ENCODE measurements at regions not wholly inside any gene's neighbourhood (a gene's known extent, or its start where the extent isn't known, plus 50 kb on each side); places are given as distances from the start of the nearest gene placed in this dataset.

DNA sequence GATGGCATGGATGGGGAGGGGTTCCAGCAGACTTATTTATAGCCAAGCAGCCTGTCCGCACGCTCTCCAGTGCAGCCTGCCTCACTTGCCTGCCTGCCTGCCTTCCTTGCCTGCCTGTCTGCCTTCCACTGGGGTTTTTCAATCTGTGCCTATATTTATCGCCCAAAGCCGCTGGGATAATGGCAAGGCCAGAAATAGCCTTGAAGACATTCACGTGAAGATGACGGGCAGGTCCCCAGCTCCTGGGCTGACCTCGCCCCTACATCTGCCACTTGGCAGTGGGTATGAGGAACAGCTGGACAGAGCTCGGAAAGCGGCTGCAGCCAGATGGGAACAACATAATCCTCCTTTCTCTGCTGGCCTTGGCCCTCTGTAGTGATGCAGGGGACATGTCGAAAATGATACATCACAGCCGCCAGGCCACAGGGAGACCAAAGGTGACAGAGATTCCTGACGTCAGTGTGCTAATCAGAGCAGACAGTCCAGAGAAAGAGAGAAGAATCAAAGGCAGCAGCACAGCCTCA lies 53.3 kb downstream of the PITPNM2 start:
- no peaks in the 10 kb centered on the region for H3K79me2 ChIP-seq (ENCODE audit: insufficient read depth, low read length)
- H3K4me1 ChIP-seq (ENCODE audit: control insufficient read depth in 1 of 2, insufficient read depth in 2 of 2, low read length in 2 of 2): peaks cover 22 to 31% of the 10 kb centered on the region in 2 experiments
- RAD21 ChIA-PET (ENCODE audit: low non-redundant PET in 1 of 2, low total read pairs in 2 of 2, uncharacterized antibody in 2 of 2, unreplicated experiment in 2 of 2): no interaction called here
- no peak for TF ChIP-seq ELF1 (IDR thresholded peaks at IDR 0.05; ENCODE audit: borderline replicate concordance, low read depth)
- TF ChIP-seq CBX3 (IDR thresholded peaks at IDR 0.05; ENCODE audit: low read depth): no peak
- TF ChIP-seq, protein P1, sequence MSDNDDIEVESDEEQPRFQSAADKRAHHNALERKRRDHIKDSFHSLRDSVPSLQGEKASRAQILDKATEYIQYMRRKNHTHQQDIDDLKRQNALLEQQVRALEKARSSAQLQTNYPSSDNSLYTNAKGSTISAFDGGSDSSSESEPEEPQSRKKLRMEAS (IDR thresholded peaks at IDR 0.05): no peak
- no peak for TF ChIP-seq EGR1 (IDR thresholded peaks at IDR 0.05; ENCODE audit: low read depth)
- no peak for TF ChIP-seq SP1 (IDR thresholded peaks at IDR 0.05; ENCODE audit: low read depth)
- TF ChIP-seq POLR2A (IDR thresholded peaks at IDR 0.05; ENCODE audit: borderline replicate concordance, extremely low read depth, insufficient read depth, insufficient read length): no peak
- no peak for TF ChIP-seq SIN3A (IDR thresholded peaks at IDR 0.05; ENCODE audit: low read depth)
- TF ChIP-seq ZNF274 (IDR thresholded peaks at IDR 0.05; ENCODE audit: low read depth, low read length): no peak
- TF ChIP-seq YY1 (IDR thresholded peaks at IDR 0.05; ENCODE audit: extremely low read depth, insufficient replicate concordance, low read depth, low read length): no peak
- TF ChIP-seq ZFX (IDR thresholded peaks at IDR 0.05): no peak
- no peak for TF ChIP-seq CEBPB (IDR thresholded peaks at IDR 0.05; ENCODE audit: low read depth)
- no peak for TF ChIP-seq EZH2phosphoT487 (IDR thresholded peaks at IDR 0.05; ENCODE audit: borderline replicate concordance)
- TF ChIP-seq, protein P2, sequence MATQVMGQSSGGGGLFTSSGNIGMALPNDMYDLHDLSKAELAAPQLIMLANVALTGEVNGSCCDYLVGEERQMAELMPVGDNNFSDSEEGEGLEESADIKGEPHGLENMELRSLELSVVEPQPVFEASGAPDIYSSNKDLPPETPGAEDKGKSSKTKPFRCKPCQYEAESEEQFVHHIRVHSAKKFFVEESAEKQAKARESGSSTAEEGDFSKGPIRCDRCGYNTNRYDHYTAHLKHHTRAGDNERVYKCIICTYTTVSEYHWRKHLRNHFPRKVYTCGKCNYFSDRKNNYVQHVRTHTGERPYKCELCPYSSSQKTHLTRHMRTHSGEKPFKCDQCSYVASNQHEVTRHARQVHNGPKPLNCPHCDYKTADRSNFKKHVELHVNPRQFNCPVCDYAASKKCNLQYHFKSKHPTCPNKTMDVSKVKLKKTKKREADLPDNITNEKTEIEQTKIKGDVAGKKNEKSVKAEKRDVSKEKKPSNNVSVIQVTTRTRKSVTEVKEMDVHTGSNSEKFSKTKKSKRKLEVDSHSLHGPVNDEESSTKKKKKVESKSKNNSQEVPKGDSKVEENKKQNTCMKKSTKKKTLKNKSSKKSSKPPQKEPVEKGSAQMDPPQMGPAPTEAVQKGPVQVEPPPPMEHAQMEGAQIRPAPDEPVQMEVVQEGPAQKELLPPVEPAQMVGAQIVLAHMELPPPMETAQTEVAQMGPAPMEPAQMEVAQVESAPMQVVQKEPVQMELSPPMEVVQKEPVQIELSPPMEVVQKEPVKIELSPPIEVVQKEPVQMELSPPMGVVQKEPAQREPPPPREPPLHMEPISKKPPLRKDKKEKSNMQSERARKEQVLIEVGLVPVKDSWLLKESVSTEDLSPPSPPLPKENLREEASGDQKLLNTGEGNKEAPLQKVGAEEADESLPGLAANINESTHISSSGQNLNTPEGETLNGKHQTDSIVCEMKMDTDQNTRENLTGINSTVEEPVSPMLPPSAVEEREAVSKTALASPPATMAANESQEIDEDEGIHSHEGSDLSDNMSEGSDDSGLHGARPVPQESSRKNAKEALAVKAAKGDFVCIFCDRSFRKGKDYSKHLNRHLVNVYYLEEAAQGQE (IDR thresholded peaks at IDR 0.05; ENCODE audit: low read depth): no peak
- TF ChIP-seq, protein P3, sequence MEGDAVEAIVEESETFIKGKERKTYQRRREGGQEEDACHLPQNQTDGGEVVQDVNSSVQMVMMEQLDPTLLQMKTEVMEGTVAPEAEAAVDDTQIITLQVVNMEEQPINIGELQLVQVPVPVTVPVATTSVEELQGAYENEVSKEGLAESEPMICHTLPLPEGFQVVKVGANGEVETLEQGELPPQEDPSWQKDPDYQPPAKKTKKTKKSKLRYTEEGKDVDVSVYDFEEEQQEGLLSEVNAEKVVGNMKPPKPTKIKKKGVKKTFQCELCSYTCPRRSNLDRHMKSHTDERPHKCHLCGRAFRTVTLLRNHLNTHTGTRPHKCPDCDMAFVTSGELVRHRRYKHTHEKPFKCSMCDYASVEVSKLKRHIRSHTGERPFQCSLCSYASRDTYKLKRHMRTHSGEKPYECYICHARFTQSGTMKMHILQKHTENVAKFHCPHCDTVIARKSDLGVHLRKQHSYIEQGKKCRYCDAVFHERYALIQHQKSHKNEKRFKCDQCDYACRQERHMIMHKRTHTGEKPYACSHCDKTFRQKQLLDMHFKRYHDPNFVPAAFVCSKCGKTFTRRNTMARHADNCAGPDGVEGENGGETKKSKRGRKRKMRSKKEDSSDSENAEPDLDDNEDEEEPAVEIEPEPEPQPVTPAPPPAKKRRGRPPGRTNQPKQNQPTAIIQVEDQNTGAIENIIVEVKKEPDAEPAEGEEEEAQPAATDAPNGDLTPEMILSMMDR (IDR thresholded peaks at IDR 0.05 in 2 of 3, conservative IDR thresholded peaks at IDR 0.05 in 1 of 3; ENCODE audit: borderline replicate concordance in 1 of 3, insufficient read depth in 1 of 3, low read depth in 2 of 3, low read length in 2 of 3): no peak
- TF ChIP-seq POLR2AphosphoS5 (IDR thresholded peaks at IDR 0.05; ENCODE audit: low read depth, low read length): no peak
- no peak for TF ChIP-seq EZH2 (IDR thresholded peaks at IDR 0.05)
- TF ChIP-seq SRF (IDR thresholded peaks at IDR 0.05; ENCODE audit: low read depth): no peak
- TF ChIP-seq, protein P4, sequence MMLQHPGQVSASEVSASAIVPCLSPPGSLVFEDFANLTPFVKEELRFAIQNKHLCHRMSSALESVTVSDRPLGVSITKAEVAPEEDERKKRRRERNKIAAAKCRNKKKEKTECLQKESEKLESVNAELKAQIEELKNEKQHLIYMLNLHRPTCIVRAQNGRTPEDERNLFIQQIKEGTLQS (IDR thresholded peaks at IDR 0.05): no peak
- TF ChIP-seq TCF7L2 (IDR thresholded peaks at IDR 0.05; ENCODE audit: borderline replicate concordance, extremely low read depth, insufficient read depth, insufficient read length): no peak
- no peaks in the 10 kb centered on the region for H4K20me1 ChIP-seq (ENCODE audit: insufficient read depth)
- no peak overlapping the region for H2AFZ ChIP-seq (ENCODE audit: low read depth, low read length, poor library complexity, severe bottlenecking)
- no peak overlapping the region for H3K4me3 ChIP-seq (replicated peaks in 1 of 2; ENCODE audit: low read depth in 1 of 2, low read length in 2 of 2)
- POLR2A ChIA-PET: no interaction called here
- CTCF ChIA-PET: no interaction called here
- no peaks in the 10 kb centered on the region for H3K36me3 ChIP-seq (ENCODE audit: control insufficient read depth in 1 of 2, insufficient read depth in 2 of 2, low read length in 2 of 2)
- DNase-seq (ENCODE audit: low read depth, low spot score) (no peak), ATAC-seq (no peak)
- H3K9me3 ChIP-seq (ENCODE audit: control insufficient read depth in 1 of 2, insufficient read depth in 1 of 2, low read depth in 1 of 2, low read length in 2 of 2): no peaks in the 10 kb centered on the region
- no peak overlapping the region for H3K9ac ChIP-seq (ENCODE audit: low read length)
- no peaks in the 10 kb centered on the region for H3K27me3 ChIP-seq (ENCODE audit: insufficient read depth, low read length)
- no peak overlapping the region for H3K4me2 ChIP-seq (ENCODE audit: low read length)
- intact Hi-C loops (cut with micrococcal nuclease): no loop called here
- no peak overlapping the region for H3K27ac ChIP-seq (ENCODE audit: low read depth, low read length)
- no peaks in the 10 kb centered on the region for H3K9me2 ChIP-seq (ENCODE audit: insufficient read depth)
- BruUV-seq (replicated peaks): no TSS peak

Measured in HCT116 (cell line).